HG03280 (cell line): ENCODE measurements at regions not wholly inside any gene's neighbourhood (a gene's known extent, or its start where the extent isn't known, plus 50 kb on each side); places are given as distances from the start of the nearest gene placed in this dataset.

Experiments used
- ATAC-seq: cut with Tn5 transposase; IDR thresholded peaks from one replicate; pipeline ENCODE4 v1.9.1; 2021; ENCODE audit warnings: mild to moderate bottlenecking, moderate library complexity; ENCODE audit not compliant: unreplicated experiment

DNA sequence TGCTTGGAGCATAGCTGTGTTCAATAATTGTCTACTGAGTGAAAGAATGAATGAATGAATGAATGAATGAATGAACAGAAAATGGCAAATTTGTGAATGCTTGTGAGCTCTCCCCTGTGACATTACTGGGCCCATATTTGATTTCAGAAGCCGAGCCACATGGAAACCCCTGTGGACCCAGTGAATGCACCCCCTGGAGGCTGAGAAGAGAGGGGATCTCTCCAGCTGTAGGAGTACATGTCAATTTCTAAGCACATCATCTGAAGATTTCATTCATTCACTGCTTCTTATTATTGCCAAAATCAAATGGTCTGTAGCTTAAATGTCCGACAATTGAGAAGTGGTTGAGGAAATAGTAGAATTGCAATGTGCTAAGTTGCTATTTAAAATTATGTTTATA, 58.3 kb upstream of the DOCK1 start:
- ATAC-seq, result no peak

GRCh38 chr10:126847666-126848065, 57.6 kb upstream of the DOCK1 start:
- ATAC-seq, result no peak

DNA sequence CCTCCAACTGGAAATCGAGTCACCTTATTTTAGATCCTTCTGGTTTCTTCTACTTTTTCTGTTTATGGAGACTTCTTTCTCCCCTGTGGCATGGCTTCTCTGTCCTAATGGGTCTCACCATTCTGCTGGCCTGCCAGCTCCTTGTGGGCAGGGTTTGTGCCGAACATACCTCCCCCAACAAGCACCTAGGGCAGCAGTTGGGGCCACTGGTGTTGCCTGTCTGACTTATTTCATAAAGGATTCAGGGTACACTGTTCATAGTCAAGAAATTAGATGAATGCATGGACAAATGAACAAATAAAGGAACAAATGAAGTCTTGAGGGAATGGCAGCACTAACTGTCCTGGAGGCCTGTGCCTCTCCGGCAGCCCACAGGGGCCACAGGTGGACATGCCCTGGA, 55.6 kb upstream of the DOCK1 start:
- ATAC-seq, result no peak

DNA sequence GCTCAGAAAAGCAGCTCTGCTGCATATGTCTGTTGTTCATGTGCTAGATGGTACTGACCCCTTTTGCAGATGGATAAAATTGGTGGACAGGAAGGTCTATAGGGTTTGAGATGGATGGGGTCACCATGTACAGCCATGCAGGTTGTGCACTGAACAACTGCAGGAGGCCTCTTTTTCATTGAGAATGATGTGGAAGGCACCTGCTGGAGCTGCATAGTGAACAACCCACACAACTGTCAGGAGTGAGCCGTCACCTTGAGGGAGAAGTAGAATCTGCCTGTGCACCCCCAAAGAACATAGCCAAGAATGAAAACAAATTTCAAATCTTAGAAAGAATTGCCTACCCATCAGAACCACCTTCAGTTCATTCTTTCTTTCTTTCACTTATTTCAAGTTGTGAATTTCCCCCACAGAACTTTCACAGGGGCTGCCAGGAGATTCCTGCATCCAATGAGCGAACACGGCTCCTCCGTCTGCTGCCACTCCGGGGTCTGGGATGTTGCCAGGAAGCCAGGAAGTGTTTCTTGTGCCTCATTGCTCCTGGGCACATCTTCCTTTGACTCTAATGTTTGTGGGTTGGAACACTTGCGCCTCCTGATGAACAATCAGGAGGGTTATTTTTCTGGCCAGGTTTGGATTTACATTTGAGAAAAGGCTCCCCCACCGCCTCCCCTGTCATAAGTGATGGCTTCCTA, 53.7 kb upstream of the DOCK1 start:
- no peak for ATAC-seq

DNA sequence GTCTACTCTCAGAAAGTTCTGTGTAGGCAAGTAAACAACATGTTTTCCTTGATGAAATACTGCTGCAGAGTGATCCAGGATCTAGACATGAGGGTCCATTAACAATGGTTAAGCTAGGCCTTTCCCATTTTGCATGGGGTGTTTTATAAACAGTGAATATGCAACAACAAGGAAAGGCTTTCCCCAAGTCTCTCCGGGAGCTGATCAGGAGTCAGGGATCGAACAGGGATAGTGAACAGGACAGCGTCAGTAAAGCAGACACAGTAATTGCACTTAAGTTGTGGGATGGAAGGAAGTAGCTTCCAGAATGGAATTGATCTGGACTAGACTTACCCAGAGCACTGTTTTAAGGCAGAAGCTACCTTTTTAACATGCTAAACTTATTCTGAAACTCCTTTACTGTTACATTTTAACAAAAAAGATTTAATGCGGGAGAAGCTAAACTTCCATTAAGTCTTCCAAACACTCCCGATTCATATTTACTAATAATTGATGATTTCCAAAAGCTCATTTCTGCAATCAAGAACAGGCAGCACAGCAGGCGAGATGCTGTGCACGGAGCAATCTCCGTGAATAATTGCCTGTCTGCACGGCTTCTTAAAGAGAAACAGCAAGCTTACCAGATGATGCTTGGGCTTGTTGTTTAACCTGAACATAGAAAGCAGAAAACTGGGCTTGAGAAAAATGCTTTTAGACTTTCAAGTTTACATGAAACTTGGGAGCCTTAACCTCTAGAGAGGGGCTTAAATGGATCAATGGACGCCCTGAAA, 50.3 kb upstream of the DOCK1 start:
- ATAC-seq, result no peak
